ENCODE measurements at regions not wholly inside any gene's neighbourhood (a gene's known extent, or its start where the extent isn't known, plus 50 kb on each side); places are given as distances from the start of the nearest gene placed in this dataset.

DNA sequence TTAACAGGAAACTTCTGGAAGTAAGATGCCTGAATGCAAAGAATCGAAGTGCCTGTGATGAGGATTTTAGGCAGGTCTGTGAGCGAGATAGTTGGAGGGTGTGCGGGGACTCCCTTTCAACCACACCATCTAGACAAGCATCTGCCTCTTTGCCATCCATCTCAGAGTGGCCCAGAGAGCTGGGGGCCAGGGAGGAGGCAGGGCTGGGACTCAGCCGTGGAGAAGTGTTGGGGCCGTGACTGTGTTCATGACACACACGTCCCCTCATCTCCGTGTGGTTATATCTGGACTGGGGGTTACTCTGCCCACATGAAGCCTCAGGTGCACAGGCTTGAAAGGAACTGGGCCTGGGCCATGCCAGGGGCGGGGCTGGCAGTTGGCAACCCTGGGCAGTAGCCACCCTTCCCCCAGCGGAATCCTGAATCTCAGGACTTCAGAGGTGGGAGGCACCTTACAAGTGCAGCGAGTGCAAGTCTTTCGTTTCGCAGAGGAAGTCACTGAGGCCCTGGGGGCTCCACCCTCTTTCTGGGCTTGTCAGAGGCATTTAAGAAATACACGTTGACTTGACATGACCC is 112.5 kb downstream of the SLC4A3 start:
- DNase-seq (no peak), ATAC-seq (no peak)
- Histone ChIP-seq H3K4me3 (no peak overlapping the region), H3K27ac (no peak overlapping the region), H3K27me3 (no peaks in the 10 kb centered on the region), H3K9me3 (no peaks in the 10 kb centered on the region), H3K4me1 (peaks cover 6 to 14% of the 10 kb centered on the region in 2 donors), H3K36me3 (no peaks in the 10 kb centered on the region)
- intact Hi-C loops (cut with DNase I; ENCODE audit: low total_unique reads): loop anchor here (5.0 kb wide), 1 partner anchor 97 kb away; no protein-coding TSS in a partner anchor
- no peak for TF ChIP-seq POLR2A (IDR thresholded peaks at IDR 0.05)
- TF ChIP-seq, protein P1, sequence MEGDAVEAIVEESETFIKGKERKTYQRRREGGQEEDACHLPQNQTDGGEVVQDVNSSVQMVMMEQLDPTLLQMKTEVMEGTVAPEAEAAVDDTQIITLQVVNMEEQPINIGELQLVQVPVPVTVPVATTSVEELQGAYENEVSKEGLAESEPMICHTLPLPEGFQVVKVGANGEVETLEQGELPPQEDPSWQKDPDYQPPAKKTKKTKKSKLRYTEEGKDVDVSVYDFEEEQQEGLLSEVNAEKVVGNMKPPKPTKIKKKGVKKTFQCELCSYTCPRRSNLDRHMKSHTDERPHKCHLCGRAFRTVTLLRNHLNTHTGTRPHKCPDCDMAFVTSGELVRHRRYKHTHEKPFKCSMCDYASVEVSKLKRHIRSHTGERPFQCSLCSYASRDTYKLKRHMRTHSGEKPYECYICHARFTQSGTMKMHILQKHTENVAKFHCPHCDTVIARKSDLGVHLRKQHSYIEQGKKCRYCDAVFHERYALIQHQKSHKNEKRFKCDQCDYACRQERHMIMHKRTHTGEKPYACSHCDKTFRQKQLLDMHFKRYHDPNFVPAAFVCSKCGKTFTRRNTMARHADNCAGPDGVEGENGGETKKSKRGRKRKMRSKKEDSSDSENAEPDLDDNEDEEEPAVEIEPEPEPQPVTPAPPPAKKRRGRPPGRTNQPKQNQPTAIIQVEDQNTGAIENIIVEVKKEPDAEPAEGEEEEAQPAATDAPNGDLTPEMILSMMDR (IDR thresholded peaks at IDR 0.05 in 4 of 5, conservative IDR thresholded peaks at IDR 0.05 in 1 of 5): no peak
- in situ Hi-C loops (cut with MboI; ENCODE audit: low sequenced_read_pairs in 4 of 4): loop anchor here in 3 of 4 donors (25.0 kb wide), 2 partner anchors 1822 to 1847 kb away; partner anchors contain the start of gene EPHA4 (in 1 of the 3)

DNA sequence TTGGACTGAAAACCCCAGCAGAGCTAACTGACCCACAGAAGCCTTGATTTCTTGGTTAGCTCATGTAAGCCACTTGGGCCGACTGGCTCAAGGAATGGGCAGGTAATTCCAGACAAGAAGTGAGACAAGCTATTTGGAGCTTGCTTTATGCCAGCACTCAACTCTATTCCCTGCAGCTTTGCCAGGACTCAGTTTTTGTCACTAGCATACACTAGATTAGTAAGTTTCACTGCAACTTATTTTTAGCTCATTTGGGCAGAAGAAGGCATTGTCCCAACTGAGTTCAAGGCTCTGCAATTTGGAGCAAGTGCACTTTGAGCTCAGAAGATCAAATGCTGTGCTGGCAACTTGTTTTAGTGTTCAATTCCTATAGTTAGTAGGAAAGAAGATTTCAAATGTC is 116.1 kb downstream of the SLC4A3 start:
- Histone ChIP-seq H3K9me3 (no peaks in the 10 kb centered on the region), H3K4me1 (peaks cover 6 to 9% of the 10 kb centered on the region in 2 donors), H3K4me3 (no peak overlapping the region), H3K36me3 (no peaks in the 10 kb centered on the region), H3K27ac (no peak overlapping the region), H3K27me3 (no peaks in the 10 kb centered on the region)
- DNase-seq: no peak
- TF ChIP-seq POLR2A (IDR thresholded peaks at IDR 0.05): no peak
- TF ChIP-seq, protein P1 (IDR thresholded peaks at IDR 0.05 in 4 of 5, conservative IDR thresholded peaks at IDR 0.05 in 1 of 5): no peak
- intact Hi-C loops (cut with DNase I; ENCODE audit: low total_unique reads) (no loop called here), in situ Hi-C loops (cut with MboI; ENCODE audit: low sequenced_read_pairs in 4 of 4) (loop anchor here in 3 of 4 donors (25.0 kb wide), 2 partner anchors 1819 to 1844 kb away; partner anchors contain the start of gene EPHA4 (in 1 of the 3))
- no peak for ATAC-seq

DNA sequence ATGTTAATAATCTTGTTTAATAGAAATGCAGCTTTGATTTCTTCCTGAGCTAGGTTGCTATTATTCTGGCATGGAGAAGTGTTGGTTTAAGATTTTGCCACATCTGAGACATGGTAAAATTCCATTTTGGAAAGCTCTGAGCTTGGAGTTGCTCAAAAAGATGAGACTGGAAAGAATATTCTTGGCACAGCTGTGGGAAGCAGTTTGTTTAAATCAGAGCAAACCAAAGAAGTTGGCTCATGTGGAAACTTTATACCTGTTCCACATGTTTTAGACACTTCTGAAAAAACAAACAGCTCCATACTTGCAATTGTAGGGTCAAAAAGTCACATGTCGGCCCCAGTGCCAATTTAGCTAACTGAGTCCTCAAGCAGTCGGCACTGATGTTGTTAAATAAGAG is 116.6 kb downstream of the SLC4A3 start:
- Histone ChIP-seq H3K4me3 (no peak overlapping the region), H3K9me3 (no peaks in the 10 kb centered on the region), H3K4me1 (peaks cover 6 to 9% of the 10 kb centered on the region in 2 donors), H3K36me3 (no peaks in the 10 kb centered on the region), H3K27ac (no peak overlapping the region), H3K27me3 (no peaks in the 10 kb centered on the region)
- in situ Hi-C loops (cut with MboI; ENCODE audit: low sequenced_read_pairs in 4 of 4) (loop anchor here in 3 of 4 donors (25.0 kb wide), 2 partner anchors 1818 to 1843 kb away; partner anchors contain the start of gene EPHA4 (in 1 of the 3)), intact Hi-C loops (cut with DNase I; ENCODE audit: low total_unique reads) (no loop called here)
- ATAC-seq (no peak), DNase-seq (no peak)
- TF ChIP-seq, protein P1 (IDR thresholded peaks at IDR 0.05 in 4 of 5, conservative IDR thresholded peaks at IDR 0.05 in 1 of 5): no peak
- no peak for TF ChIP-seq POLR2A (IDR thresholded peaks at IDR 0.05)

DNA sequence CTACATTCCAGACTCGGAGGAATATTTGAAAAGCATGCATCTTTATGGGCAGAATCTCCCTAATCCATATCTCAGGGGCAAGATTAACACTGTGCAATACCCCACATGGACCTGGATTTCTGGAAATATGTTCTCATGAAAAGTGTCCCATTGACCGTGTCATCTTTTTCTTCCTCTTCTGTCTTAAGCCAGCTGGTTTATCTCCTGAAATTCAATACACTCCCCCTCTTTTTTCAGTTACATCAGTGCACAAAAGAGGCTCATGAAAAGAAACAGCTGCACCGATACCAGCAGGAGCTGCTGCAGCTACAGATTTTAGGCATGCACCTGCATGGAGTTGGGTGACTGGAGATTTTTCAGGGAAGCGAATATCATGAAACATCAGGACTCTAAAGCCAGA is 117.2 kb downstream of the SLC4A3 start:
- no peak for TF ChIP-seq POLR2A (IDR thresholded peaks at IDR 0.05)
- TF ChIP-seq, protein P1 (IDR thresholded peaks at IDR 0.05 in 4 of 5, conservative IDR thresholded peaks at IDR 0.05 in 1 of 5): no peak
- H3K27ac ChIP-seq: no peak overlapping the region
- H3K4me1 ChIP-seq: peaks cover 6 to 9% of the 10 kb centered on the region in 2 donors
- in situ Hi-C loops (cut with MboI; ENCODE audit: low sequenced_read_pairs in 4 of 4): loop anchor here in 3 of 4 donors (25.0 kb wide), 2 partner anchors 1818 to 1843 kb away; partner anchors contain the start of gene EPHA4 (in 1 of the 3)
- H3K4me3 ChIP-seq: no peak overlapping the region
- intact Hi-C loops (cut with DNase I; ENCODE audit: low total_unique reads): no loop called here
- ATAC-seq (no peak), DNase-seq (no peak)
- H3K9me3 ChIP-seq: no peaks in the 10 kb centered on the region
- no peaks in the 10 kb centered on the region for H3K36me3 ChIP-seq
- no peaks in the 10 kb centered on the region for H3K27me3 ChIP-seq

Data from gastrocnemius medialis (tissue), 4 donors.